Amniotic stem cell (primary cell): ENCODE measurements at regions not wholly inside any gene's neighbourhood (a gene's known extent, or its start where the extent isn't known, plus 50 kb on each side); places are given as distances from the start of the nearest gene placed in this dataset.
A peak's percentile ranks its signal among the peaks of the same experiment; 100 is the strongest.

Experiments
- DNase-seq: peaks from one replicate; lab custom pipeline; 2025; lab: John Stamatoyannopoulos, UW

DNA sequence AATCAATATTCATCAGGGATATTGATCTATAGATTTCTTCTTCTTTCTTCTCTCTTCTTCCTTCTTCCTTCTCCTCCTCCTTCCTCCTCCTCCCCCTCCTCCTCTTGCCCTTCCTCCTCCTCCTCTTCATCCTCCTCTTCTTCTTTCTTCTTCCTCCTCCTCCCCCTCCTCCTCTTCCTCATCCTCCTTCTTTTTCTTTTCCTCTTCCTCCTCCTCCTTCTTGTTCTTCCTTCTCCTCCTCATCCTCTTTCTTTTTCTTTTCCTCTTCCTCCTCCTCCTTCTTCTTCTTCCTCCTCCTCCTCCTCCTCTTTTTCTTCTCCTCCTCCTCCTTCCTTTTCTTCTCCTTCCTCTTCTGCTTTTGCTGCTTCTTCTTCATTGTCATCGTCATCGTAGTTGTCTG, 52.4 kb upstream of the SERINC1 start:
- DNase-seq: no peak

DNA sequence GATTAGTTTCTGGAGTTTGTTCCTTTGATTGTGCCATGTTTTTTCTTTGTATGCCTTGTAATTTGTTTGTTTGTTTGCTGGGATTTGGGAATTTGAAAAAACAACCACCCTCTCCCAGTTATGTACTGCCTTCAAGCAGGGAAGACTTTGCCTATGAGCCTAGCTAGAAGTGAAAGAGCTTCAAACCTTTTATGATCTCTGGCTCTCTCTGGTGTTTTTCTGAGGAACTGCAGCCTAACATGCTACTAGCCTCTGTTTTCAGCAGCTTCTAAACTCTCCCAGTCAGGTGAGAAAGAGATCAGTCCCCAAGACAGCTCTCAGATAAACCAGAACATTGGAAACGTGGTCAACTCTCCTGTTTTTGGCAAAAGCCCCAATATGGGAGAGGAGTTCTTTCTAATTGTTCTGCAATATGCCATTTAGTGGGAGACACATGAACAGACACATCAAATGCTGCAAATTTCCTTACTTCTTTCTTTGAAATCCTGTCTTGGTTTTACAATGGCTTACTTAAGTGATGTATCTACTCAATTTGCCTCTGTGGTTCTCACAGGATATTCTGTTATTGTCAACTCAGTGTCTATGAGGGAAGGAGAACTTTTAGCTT, 58.9 kb upstream of the SERINC1 start:
- DNase-seq: peak; percentile 41

DNA sequence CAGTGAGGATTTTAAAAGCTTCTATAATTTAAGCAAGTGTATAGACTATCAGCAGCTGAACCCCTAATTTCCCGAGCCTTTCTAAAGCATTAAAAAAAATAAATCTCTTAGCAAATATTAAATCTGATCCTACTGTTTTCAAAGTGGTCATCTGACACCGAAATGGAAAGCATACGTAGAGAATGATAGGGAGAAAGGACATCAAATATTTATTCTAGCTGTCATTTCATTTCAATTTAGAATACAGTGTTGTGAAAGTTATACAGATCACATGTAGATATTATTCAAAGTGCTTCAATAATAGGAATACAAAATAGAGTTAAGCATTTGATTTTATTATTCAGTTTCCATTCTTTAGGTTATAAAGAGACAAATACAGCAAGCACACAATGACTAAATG, 61.9 kb upstream of the PKIB start:
- no peak for DNase-seq

DNA sequence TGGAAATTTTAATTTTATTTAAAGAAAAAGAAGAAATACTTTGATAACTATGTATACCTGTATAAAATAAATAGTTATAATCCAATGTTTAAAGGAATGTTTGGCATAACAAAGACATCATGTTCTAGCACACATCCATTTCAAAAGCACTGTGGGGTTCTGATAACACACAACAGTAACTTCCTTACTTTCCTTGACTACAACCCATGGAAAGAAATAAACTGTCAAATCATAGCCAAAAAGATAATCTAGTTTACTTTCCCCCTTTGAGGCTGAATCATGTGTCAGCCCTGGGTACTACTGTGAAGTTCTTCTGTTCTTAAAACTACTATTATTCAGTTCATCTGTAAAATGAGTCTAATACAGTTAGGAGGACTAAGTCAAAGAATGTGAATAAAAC, 61.4 kb upstream of the PKIB start:
- no peak for DNase-seq

GRCh38 chr6:122553697-122554096, 56.5 kb upstream of the PKIB start:
- DNase-seq: no peak

DNA sequence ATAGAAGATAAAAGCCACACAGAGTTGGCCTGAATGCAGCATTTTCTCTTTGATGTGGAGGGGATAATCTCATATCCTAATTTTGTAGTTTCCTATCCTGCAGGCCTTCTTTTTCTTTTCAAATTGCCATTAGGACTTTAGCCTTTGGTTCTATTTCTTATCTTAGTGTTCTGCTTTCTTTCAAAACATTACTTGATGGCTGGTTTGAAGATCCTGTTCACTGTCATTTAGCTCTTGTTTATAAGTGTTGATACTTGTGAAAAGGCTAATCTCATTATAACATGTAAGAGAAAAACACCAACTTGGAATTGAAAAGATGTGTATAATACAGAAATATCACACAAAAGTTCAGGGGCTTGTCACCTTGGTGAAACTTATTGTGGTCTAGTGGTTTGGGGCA, 54.6 kb upstream of the PKIB start:
- DNase-seq: no peak

DNA sequence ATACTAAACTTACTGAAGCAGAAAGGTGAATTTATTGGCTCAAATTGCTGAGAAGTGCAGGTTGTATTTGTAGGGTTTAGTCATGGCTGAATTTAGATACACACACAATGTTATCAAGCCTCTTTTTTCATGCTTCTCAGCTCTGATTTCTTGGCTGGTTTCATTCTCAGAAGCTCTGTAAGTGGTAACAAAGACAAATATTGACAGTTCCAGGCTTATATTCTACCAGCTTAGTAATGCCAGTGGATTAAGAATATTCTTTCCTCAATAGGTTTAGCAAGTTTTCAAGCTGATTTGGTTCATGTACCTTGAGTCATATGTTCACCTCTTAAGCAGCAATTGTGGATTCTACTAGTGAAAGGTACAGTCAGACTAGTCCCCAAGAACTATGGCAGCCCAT, 52.1 kb upstream of the PKIB start:
- no peak for DNase-seq
